OCI-LY7 (cell line): ENCODE measurements at regions not wholly inside any gene's neighbourhood (a gene's known extent, or its start where the extent isn't known, plus 50 kb on each side); places are given as distances from the start of the nearest gene placed in this dataset.

Source experiments
- BruUV-seq: library from RNA; stranded (reverse); fragments of 400-500 nt; replicated peaks from 2 replicates; lab custom pipeline; 2021; lab: Mats Ljungman, UMichigan
- CTCF ChIA-PET: fragments of 300-600 bp; sonication (Branson Sonifier 250); formaldehyde crosslinking; loops from one replicate; lab custom pipeline; 2022; ENCODE audit warnings: antibody characterized with exemption; ENCODE audit not compliant: unreplicated experiment; lab: Charles Lee
- POLR2A ChIA-PET: fragments of 300-600 bp; sonication (Branson Sonifier 250); formaldehyde crosslinking; loops from one replicate; lab custom pipeline; 2022; ENCODE audit warnings: antibody characterized with exemption; lab: Charles Lee
- DNase-seq: peaks from one replicate; pipeline ENCODE4 v3.0.0-alpha.2; 2015; ENCODE audit warnings: low spot score
- H2AFZ ChIP-seq: fragments of 200-600 bp; sonication (generic), shearing (Covaris generic); 2 replicates; pipeline ENCODE4 v1.6.1; 2014; ENCODE audit warnings: mild to moderate bottlenecking, antibody characterized with exemption, low read length, moderate library complexity
- H3K27ac ChIP-seq: fragments of 200-600 bp; sonication (generic); 2 replicates; pipeline ENCODE4 v1.5.1; 2014; ENCODE audit warnings: mixed run types, low read depth, mild to moderate bottlenecking, moderate library complexity, low read length, inconsistent platforms; ENCODE audit not compliant: poor library complexity, severe bottlenecking
- H3K36me3 ChIP-seq: fragments of 200-600 bp; sonication (generic); 2 replicates; pipeline ENCODE4 v1.6.1; 2014; ENCODE audit warnings: mild to moderate bottlenecking, antibody characterized with exemption, low read length, moderate library complexity, mixed read lengths; ENCODE audit not compliant: insufficient read depth
- H3K4me1 ChIP-seq: fragments of 200-600 bp; sonication (generic); 2 replicates; pipeline ENCODE4 v1.5.1; 2014; ENCODE audit warnings: mild to moderate bottlenecking, low read length; ENCODE audit not compliant: insufficient read depth, poor library complexity, severe bottlenecking
- H3K4me2 ChIP-seq: fragments of 200-600 bp; sonication (generic); 2 replicates; pipeline ENCODE4 v1.6.1; 2014; ENCODE audit warnings: mild to moderate bottlenecking, low read length
- H3K4me3 ChIP-seq: fragments of 200-600 bp; sonication (generic); 2 replicates; pipeline ENCODE4 v1.5.1; 2014; ENCODE audit warnings: mild to moderate bottlenecking, low read depth, low read length; ENCODE audit not compliant: poor library complexity, severe bottlenecking
- H3K79me2 ChIP-seq: fragments of 200-600 bp; sonication (generic); 2 replicates; pipeline ENCODE4 v1.6.1; 2016; ENCODE audit warnings: low read depth, mild to moderate bottlenecking, low read length, moderate library complexity, mixed read lengths; ENCODE audit not compliant: insufficient read depth
- H3K9me2 ChIP-seq: fragments of 200-600 bp; sonication (generic); 2 replicates; pipeline ENCODE4 v1.6.1; 2016; ENCODE audit warnings: mild to moderate bottlenecking, low read length, mixed read lengths; ENCODE audit not compliant: insufficient read depth
- H3K9me3 ChIP-seq: fragments of 200-600 bp; sonication (generic); 2 replicates; pipeline ENCODE4 v1.6.1; 2014; ENCODE audit warnings: mild to moderate bottlenecking, mixed run types, low read length, mixed read lengths
- H4K20me1 ChIP-seq: fragments of 200-600 bp; sonication (generic); 2 replicates; pipeline ENCODE4 v1.6.1; 2014; ENCODE audit warnings: mild to moderate bottlenecking, antibody characterized with exemption, low read length, moderate library complexity, mixed read lengths; ENCODE audit not compliant: insufficient read depth
- CTCF ChIP-seq: fragments of 200-600 bp; sonication (generic); conservative IDR thresholded peaks from 2 replicates; pipeline ENCODE4 v1.5.1; 2014; ENCODE audit warnings: mild to moderate bottlenecking, antibody characterized with exemption, low read length, moderate library complexity, mixed read lengths
- EZH2phosphoT487 ChIP-seq: fragments of 200-600 bp; sonication (generic); IDR thresholded peaks from 2 replicates; pipeline ENCODE4 v1.6.1; 2018; ENCODE audit warnings: low read depth, borderline replicate concordance, mild to moderate bottlenecking, mixed run types, antibody characterized with exemption, low read length, moderate library complexity, mixed read lengths
- intact Hi-C: fragments of 100-400 bp; cut with micrococcal nuclease; formaldehyde crosslinking; loops from one replicate; pipeline ENCODE4 v1.10.0; 2022; ENCODE audit not compliant: unreplicated experiment

- Histone ChIP-seq H3K9me3 (no peaks in the 10 kb centered on the region), H3K27ac (peak overlapping the region; percentile 43), H3K36me3 (no peaks in the 10 kb centered on the region), H3K9me2 (no peaks in the 10 kb centered on the region), H2AFZ (peak overlapping the region; percentile 57), H3K79me2 (no peaks in the 10 kb centered on the region), H3K4me2 (peak overlapping the region; percentile 73), H4K20me1 (no peaks in the 10 kb centered on the region), H3K4me3 (peak overlapping the region; percentile 41), H3K4me1 (peaks cover 18% of the 10 kb centered on the region)
- POLR2A ChIA-PET, result no interaction called here
- CTCF ChIA-PET, result no interaction called here
- TF ChIP-seq CTCF (no peak), EZH2phosphoT487 (no peak)
- DNase-seq, result peak; percentile 19
- intact Hi-C loops, result no loop called here
- BruUV-seq, result no TSS peak
Measured at GRCh38 chr5:163094492-163095180, 342.8 kb upstream of the CCNG1 start.

DNA sequence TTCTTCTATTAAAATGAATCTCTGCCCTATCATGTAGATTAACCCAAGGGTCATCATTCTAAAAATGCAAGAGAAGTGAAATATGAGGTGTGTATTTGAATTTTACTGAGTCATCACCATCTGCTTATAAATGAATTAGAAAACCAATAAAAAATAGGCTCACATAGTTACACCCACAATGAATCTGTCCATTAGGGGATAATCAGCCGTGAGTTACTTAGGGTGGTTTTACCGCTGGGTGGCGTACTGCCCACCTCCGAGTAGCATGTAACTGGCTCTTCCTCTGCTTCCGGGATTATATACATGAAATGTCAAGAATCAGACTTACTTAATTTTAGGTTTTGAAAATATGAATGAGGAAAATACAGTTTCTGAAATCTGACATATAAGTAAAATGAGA is 332.9 kb upstream of the CCNG1 start:
- BruUV-seq, result no TSS peak
- intact Hi-C loops, result no loop called here
- H3K4me3 ChIP-seq, result no peak overlapping the region
- no peak overlapping the region for H2AFZ ChIP-seq
- no peaks in the 10 kb centered on the region for H4K20me1 ChIP-seq
- H3K79me2 ChIP-seq, result no peaks in the 10 kb centered on the region
- no peak overlapping the region for H3K4me2 ChIP-seq
- H3K9me3 ChIP-seq, result no peaks in the 10 kb centered on the region
- POLR2A ChIA-PET, result interaction anchor here (1.7 kb wide), 1 partner anchor 13 kb away, joined by 3 read pairs; no protein-coding TSS in a partner anchor
- CTCF ChIA-PET, result no interaction called here
- H3K4me1 ChIP-seq, result no peaks in the 10 kb centered on the region
- no peak for DNase-seq
- no peaks in the 10 kb centered on the region for H3K36me3 ChIP-seq
- H3K9me2 ChIP-seq, result no peaks in the 10 kb centered on the region
- no peak overlapping the region for H3K27ac ChIP-seq
- no peak for TF ChIP-seq EZH2phosphoT487
- TF ChIP-seq CTCF, result peak; percentile 58

DNA sequence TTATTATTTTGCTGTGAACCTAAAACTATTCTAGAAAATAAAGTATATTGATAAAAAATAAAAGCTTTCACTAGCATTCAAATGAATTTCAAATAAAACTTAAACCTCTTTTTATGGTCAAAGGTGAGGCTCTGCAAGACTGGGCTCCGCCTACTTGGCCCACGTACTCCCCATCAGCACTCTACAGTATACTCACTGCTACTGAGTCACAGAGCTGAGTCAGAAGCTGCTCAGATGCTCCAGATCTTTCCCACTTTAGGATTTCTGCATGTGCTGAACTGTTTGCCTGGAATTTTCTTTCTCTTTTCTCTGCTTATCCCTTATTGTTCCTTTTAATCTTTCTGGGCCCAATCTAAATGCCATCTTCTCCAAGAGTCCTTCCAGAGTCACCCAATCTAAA is 331.9 kb upstream of the CCNG1 start:
- CTCF ChIA-PET, result no interaction called here
- POLR2A ChIA-PET, result interaction anchor here (0.6 kb wide), 1 partner anchor 84 kb away, joined by 3 read pairs; no protein-coding TSS in a partner anchor

More for the DNA sequence above, 331.9 kb upstream of the CCNG1 start:
- Histone ChIP-seq H3K4me3 (no peak overlapping the region), H4K20me1 (no peaks in the 10 kb centered on the region), H3K27ac (no peak overlapping the region), H2AFZ (no peak overlapping the region), H3K4me1 (no peaks in the 10 kb centered on the region), H3K36me3 (no peaks in the 10 kb centered on the region), H3K4me2 (no peak overlapping the region), H3K9me2 (no peaks in the 10 kb centered on the region), H3K9me3 (no peaks in the 10 kb centered on the region), H3K79me2 (no peaks in the 10 kb centered on the region)
- intact Hi-C loops, result no loop called here
- no TSS peak for BruUV-seq
- no peak for DNase-seq
- TF ChIP-seq EZH2phosphoT487 (no peak), CTCF (no peak)
